CD4-positive, alpha-beta T cell treated with Interleukin-1 beta for 1 hour (primary cell): ENCODE measurements at regions not wholly inside any gene's neighbourhood (a gene's known extent, or its start where the extent isn't known, plus 50 kb on each side); places are given as distances from the start of the nearest gene placed in this dataset.
"Not testable (repeated sequence)": the region's sequence is repeated elsewhere in the genome, so short reads cannot be mapped to it uniquely, and the experiment has no call there.

ENCODE experiments used
- DNase-seq, 2 donors: peaks; one replicate each; pipeline ENCODE4 v3.0.0-alpha.2; 2020 to 2022

GRCh38 chr9:102941868-102942267 lies 53.3 kb upstream of the CYLC2 start:
- DNase-seq, result no peak

GRCh38 chr9:102922526-102922925 lies 72.6 kb upstream of the CYLC2 start:
- no peak for DNase-seq

- no peak for DNase-seq
These were observed 83.9 kb upstream of the CYLC2 start for GRCh38 chr9:102911185-102911584.

GRCh38 chr9:102905795-102906194 lies 89.3 kb upstream of the CYLC2 start:
- DNase-seq, result not testable (repeated sequence)

- DNase-seq, result no peak
These were observed 103.1 kb upstream of the CYLC2 start for GRCh38 chr9:102892025-102892424.

- DNase-seq, result not testable (repeated sequence)
These were observed 106.4 kb upstream of the CYLC2 start for GRCh38 chr9:102888747-102889146.

- DNase-seq, result no peak
These were observed 119.4 kb upstream of the CYLC2 start for GRCh38 chr9:102875687-102876086.

- no peak for DNase-seq
These were observed 127.6 kb upstream of the CYLC2 start for GRCh38 chr9:102867488-102867887.

- DNase-seq, result no peak
These were observed 132.7 kb upstream of the CYLC2 start for GRCh38 chr9:102862478-102862877.

GRCh38 chr9:102855641-102856040 lies 139.5 kb upstream of the CYLC2 start:
- DNase-seq, result no peak

- DNase-seq, result no peak
These were observed 149.2 kb upstream of the CYLC2 start for GRCh38 chr9:102845827-102846371.

- DNase-seq, result no peak
These were observed 150.4 kb upstream of the CYLC2 start for GRCh38 chr9:102844716-102845115.

- DNase-seq, result no peak
These were observed 152.7 kb upstream of the CYLC2 start for GRCh38 chr9:102842423-102842822.

- DNase-seq, result no peak
These were observed 153.8 kb upstream of the CYLC2 start for GRCh38 chr9:102841376-102841775.

- DNase-seq, result no peak
These were observed 154.8 kb upstream of the CYLC2 start for GRCh38 chr9:102840335-102840734.

- DNase-seq, result no peak
These were observed 162.3 kb upstream of the CYLC2 start for GRCh38 chr9:102832814-102833213.

GRCh38 chr9:102796244-102796643 lies 198.9 kb upstream of the CYLC2 start:
- DNase-seq, result no peak

GRCh38 chr9:102795532-102795931 lies 199.6 kb upstream of the CYLC2 start:
- no peak for DNase-seq

GRCh38 chr9:102779356-102779755 lies 215.8 kb upstream of the CYLC2 start:
- DNase-seq, result no peak

- no peak for DNase-seq
These were observed 216.4 kb upstream of the CYLC2 start for GRCh38 chr9:102778746-102779145.

- DNase-seq, result no peak
These were observed 224.4 kb upstream of the CYLC2 start for GRCh38 chr9:102770704-102771103.

- no peak for DNase-seq
These were observed 225.8 kb upstream of the CYLC2 start for GRCh38 chr9:102769307-102769706.

- DNase-seq, result no peak
These were observed 227.1 kb upstream of the CYLC2 start for GRCh38 chr9:102768002-102768401.

- DNase-seq, result no peak
These were observed 228.1 kb upstream of the CYLC2 start for GRCh38 chr9:102767076-102767475.

- DNase-seq, result no peak
These were observed 254.6 kb upstream of the CYLC2 start for GRCh38 chr9:102740578-102740977.

GRCh38 chr9:102728946-102729345 lies 266.2 kb upstream of the CYLC2 start:
- no peak for DNase-seq
